ENCODE measurements at regions not wholly inside any gene's neighbourhood (a gene's known extent, or its start where the extent isn't known, plus 50 kb on each side); places are given as distances from the start of the nearest gene placed in this dataset.
A peak's percentile ranks its signal among the peaks of the same experiment; 100 is the strongest.

- TF ChIP-seq, protein P1, sequence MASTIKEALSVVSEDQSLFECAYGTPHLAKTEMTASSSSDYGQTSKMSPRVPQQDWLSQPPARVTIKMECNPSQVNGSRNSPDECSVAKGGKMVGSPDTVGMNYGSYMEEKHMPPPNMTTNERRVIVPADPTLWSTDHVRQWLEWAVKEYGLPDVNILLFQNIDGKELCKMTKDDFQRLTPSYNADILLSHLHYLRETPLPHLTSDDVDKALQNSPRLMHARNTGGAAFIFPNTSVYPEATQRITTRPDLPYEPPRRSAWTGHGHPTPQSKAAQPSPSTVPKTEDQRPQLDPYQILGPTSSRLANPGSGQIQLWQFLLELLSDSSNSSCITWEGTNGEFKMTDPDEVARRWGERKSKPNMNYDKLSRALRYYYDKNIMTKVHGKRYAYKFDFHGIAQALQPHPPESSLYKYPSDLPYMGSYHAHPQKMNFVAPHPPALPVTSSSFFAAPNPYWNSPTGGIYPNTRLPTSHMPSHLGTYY (CRISPR knock-in tag; IDR thresholded peaks at IDR 0.05) = no peak
These were observed 1632.4 kb downstream of the RPA4 start (continued) for GRCh38 chrX:98516120-98516519.

DNA sequence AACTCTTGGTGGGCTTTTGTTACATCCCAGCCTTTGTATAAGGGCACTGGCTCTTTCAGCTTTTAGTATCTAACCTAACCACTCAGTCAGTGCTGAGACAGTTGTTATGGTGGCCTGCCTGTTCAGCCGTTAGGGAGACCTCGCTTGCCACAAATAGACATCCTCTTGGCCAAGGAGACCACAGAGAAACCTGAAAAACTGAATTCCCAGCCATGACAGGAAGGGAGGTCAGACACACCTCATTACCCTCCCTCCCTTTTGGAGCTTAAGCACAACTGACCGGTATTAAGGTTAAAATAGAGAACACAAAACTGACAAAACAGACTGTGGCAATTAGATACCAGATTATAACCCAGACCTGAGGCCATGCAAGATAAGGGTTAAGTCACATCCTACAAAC, 1639.3 kb downstream of the RPA4 start:
- Mint-ChIP-seq H3K4me1 (peaks cover 40% of the 10 kb centered on the region), H3K4me3 (no peak overlapping the region), H3K27me3 (ENCODE audit: low read depth) (no peaks in the 10 kb centered on the region; the same call in 1 of the 2 replicates), H3K36me3 (peaks cover 14% of the 10 kb centered on the region), H3K9me3 (peaks cover 2% of the 10 kb centered on the region), H3K27ac (peak overlapping the region; percentile 95)
- no peak for TF ChIP-seq NR2C2 (CRISPR knock-in tag; IDR thresholded peaks at IDR 0.05)
- TF ChIP-seq ATF1 (CRISPR knock-in tag; IDR thresholded peaks at IDR 0.05) = no peak
- TF ChIP-seq RORB (CRISPR knock-in tag; IDR thresholded peaks at IDR 0.05) = no peak
- TF ChIP-seq ZMAT4 (CRISPR knock-in tag; IDR thresholded peaks at IDR 0.05) = no peak
- no peak for TF ChIP-seq RELA (CRISPR knock-in tag; IDR thresholded peaks at IDR 0.05; ENCODE audit: borderline replicate concordance)
- no peak for TF ChIP-seq NFYB (CRISPR knock-in tag; conservative IDR thresholded peaks at IDR 0.05; ENCODE audit: low read depth)
- no peak for TF ChIP-seq FOXP1 (CRISPR knock-in tag; IDR thresholded peaks at IDR 0.05; ENCODE audit: borderline replicate concordance)
- TF ChIP-seq SP1 (CRISPR knock-in tag; conservative IDR thresholded peaks at IDR 0.05) = no peak
- TF ChIP-seq, protein P2, sequence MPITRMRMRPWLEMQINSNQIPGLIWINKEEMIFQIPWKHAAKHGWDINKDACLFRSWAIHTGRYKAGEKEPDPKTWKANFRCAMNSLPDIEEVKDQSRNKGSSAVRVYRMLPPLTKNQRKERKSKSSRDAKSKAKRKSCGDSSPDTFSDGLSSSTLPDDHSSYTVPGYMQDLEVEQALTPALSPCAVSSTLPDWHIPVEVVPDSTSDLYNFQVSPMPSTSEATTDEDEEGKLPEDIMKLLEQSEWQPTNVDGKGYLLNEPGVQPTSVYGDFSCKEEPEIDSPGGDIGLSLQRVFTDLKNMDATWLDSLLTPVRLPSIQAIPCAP (CRISPR knock-in tag; IDR thresholded peaks at IDR 0.05) = no peak
- no peak for TF ChIP-seq ZNF532 (CRISPR knock-in tag; IDR thresholded peaks at IDR 0.05; ENCODE audit: borderline replicate concordance)
- TF ChIP-seq ZNF317 (CRISPR knock-in tag; IDR thresholded peaks at IDR 0.05; ENCODE audit: borderline replicate concordance, low read depth) = no peak
- DNase-seq (ENCODE audit: low spot score) (no peak), ATAC-seq (peak; percentile 63)
- CTCF ChIA-PET = no interaction called here
- POLR2A ChIA-PET = no interaction called here

DNA sequence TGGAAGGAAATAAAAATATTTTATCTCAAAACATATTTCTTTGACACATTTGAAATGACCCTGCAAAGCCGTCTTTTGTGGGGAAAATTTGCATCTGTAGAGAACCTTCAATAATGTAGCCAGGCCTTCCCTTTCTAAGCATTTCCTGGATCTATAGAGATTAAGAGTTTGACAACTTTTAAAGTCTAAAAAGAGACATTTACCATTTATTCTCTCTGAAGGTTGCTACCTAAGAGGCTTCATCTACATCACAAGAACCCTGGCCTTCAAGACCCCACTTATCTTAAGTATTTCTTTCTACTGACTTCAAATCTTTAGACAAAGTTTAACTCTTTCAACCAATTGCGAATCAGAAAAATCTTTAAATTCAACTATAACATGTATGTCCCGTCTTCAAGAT, 1639.8 kb downstream of the RPA4 start:
- ChIA-PET CTCF (no interaction called here), POLR2A (no interaction called here)
- H3K27me3 Mint-ChIP-seq (ENCODE audit: low read depth) = peaks cover 4% of the 10 kb centered on the region
- H3K4me3 Mint-ChIP-seq = no peak overlapping the region
- H3K9me3 Mint-ChIP-seq = peaks cover 7% of the 10 kb centered on the region
- peaks cover 37% of the 10 kb centered on the region for H3K4me1 Mint-ChIP-seq
- H3K36me3 Mint-ChIP-seq = peaks cover 19% of the 10 kb centered on the region
- peak; percentile 38 for ATAC-seq
- no peak for DNase-seq (ENCODE audit: low spot score)
- H3K27ac Mint-ChIP-seq = peak overlapping the region; percentile 95
- TF ChIP-seq IRF2 (CRISPR knock-in tag; IDR thresholded peaks at IDR 0.05; ENCODE audit: borderline replicate concordance, low read depth) (no peak), ZNF281 (CRISPR knock-in tag; IDR thresholded peaks at IDR 0.05) (no peak)
